ENCODE measurements at regions not wholly inside any gene's neighbourhood (a gene's known extent, or its start where the extent isn't known, plus 50 kb on each side); places are given as distances from the start of the nearest gene placed in this dataset.

GRCh38 chr10:117725993-117726392 lies 183.4 kb downstream of the EMX2 start:
- no peak overlapping the region for H2AFZ ChIP-seq (ENCODE audit: low read length)
- no peak overlapping the region for H2AK5ac ChIP-seq (ENCODE audit: low read depth, low read length)
- H3K4me1 ChIP-seq (replicated peaks in 1 of 4; ENCODE audit: control insufficient read depth in 3 of 4, insufficient read depth in 4 of 4, low read length in 3 of 4): peaks cover 0 to 6% (median 3%) of the 10 kb centered on the region in 4 experiments; a peak in 6 of 7 replicates
- no peak overlapping the region for H2BK12ac ChIP-seq (ENCODE audit: low read depth, low read length)
- no peak overlapping the region for H4K8ac ChIP-seq (ENCODE audit: extremely low read depth, insufficient read depth, low read length)
- H3K9ac ChIP-seq (replicated peaks in 1 of 4; ENCODE audit: extremely low read depth in 1 of 4, low read depth in 3 of 4, low read length in 3 of 4): no peak overlapping the region
- FAIRE-seq (no peak), DNase-seq (ENCODE audit: low read depth in 1 of 2, low spot score in 2 of 2) (peak in 1 of 2 experiments; percentile 4)
- no peak overlapping the region for H3K4me2 ChIP-seq (ENCODE audit: insufficient read depth in 1 of 2, low read depth in 2 of 2, low read length in 2 of 2)
- no peak overlapping the region for H3K4ac ChIP-seq (replicated peaks; ENCODE audit: insufficient read length, low read depth, low read length)
- no peak overlapping the region for H3K23ac ChIP-seq (ENCODE audit: insufficient read length)
- H3K14ac ChIP-seq (ENCODE audit: insufficient read length): no peak overlapping the region
- no peak overlapping the region for H2BK15ac ChIP-seq (ENCODE audit: low read length)
- H3K79me1 ChIP-seq (ENCODE audit: low read depth, low read length): no peaks in the 10 kb centered on the region
- no peak overlapping the region for H2BK120ac ChIP-seq (replicated peaks; ENCODE audit: low read depth, low read length)
- no peak overlapping the region for H3K4me3 ChIP-seq (ENCODE audit: extremely low read depth in 1 of 4, insufficient read depth in 2 of 4, low read depth in 3 of 4, low read length in 4 of 4)
- 81% methylated on average over 3 of the region's 3 CpGs; no CpG with 5 or more reads in 1 of the 2 experiments for WGBS, 2 experiments (ENCODE audit: extremely low coverage in 1 of 2, insufficient coverage in 1 of 2, insufficient read length in 1 of 2, insufficient replicate concordance in 2 of 2, low coverage in 1 of 2, low lambda C conversion rate in 2 of 2, missing lambda C conversion rate in 1 of 2)
- POLR2A ChIA-PET (ENCODE audit: partially characterized antibody): no interaction called here
- no peaks in the 10 kb centered on the region for H3K9me3 ChIP-seq (ENCODE audit: insufficient read depth in 2 of 2, low read depth in 1 of 2, low read length in 1 of 2)
- no peaks in the 10 kb centered on the region for H3K79me2 ChIP-seq (ENCODE audit: control insufficient read depth in 1 of 2, insufficient read depth in 2 of 2, low read length in 2 of 2)
- H3K18ac ChIP-seq (ENCODE audit: extremely low read depth, low read length): no peak overlapping the region
- no peaks in the 10 kb centered on the region for H4K20me1 ChIP-seq (replicated peaks in 1 of 2; ENCODE audit: control insufficient read depth in 1 of 2, insufficient read depth in 2 of 2, low read length in 2 of 2)
- H4K91ac ChIP-seq (replicated peaks; ENCODE audit: insufficient read length, low read length): no peak overlapping the region
- H3K27ac ChIP-seq (ENCODE audit: low read depth, low read length): no peak overlapping the region
- TF ChIP-seq SP1 (IDR thresholded peaks at IDR 0.05; ENCODE audit: low read depth, low read length) (no peak), CHD1 (IDR thresholded peaks at IDR 0.05; ENCODE audit: low read depth, low read length) (no peak), KDM5A (IDR thresholded peaks at IDR 0.05; ENCODE audit: low read length) (no peak), CHD2 (IDR thresholded peaks at IDR 0.05; ENCODE audit: low read length) (no peak), RBBP5 (IDR thresholded peaks at IDR 0.05; ENCODE audit: borderline replicate concordance, low read depth, low read length) (no peak), CBX5 (IDR thresholded peaks at IDR 0.05; ENCODE audit: low read depth, low read length) (no peak)
- H3K36me3 ChIP-seq (ENCODE audit: control insufficient read depth in 2 of 4, insufficient read depth in 4 of 4, low read length in 3 of 4): no peaks in the 10 kb centered on the region
- peaks cover 0 to 1% (median 0%) of the 10 kb centered on the region in 4 experiments; a peak in 1 of 7 replicates for H3K27me3 ChIP-seq (replicated peaks in 1 of 4; ENCODE audit: control insufficient read depth in 3 of 4, extremely low read depth in 1 of 4, insufficient read depth in 3 of 4, low read length in 3 of 4)
- no peak overlapping the region for H4K5ac ChIP-seq (ENCODE audit: insufficient read length, low read depth, low read length)
- CTCF ChIA-PET (ENCODE audit: partially characterized antibody): interaction anchor here (0.5 to 2.2 kb wide), 6 partner anchors 8 to 515 kb away, joined by 3 to 5 read pairs (median 4); no protein-coding TSS in a partner anchor
- H3K23me2 ChIP-seq (ENCODE audit: low read depth, low read length): no peaks in the 10 kb centered on the region
- no peak overlapping the region for H2BK20ac ChIP-seq (ENCODE audit: low read length)
- no peak overlapping the region for H3K56ac ChIP-seq (replicated peaks; ENCODE audit: insufficient read length, low read depth, low read length)
- H2BK5ac ChIP-seq (ENCODE audit: low read depth, low read length): no peak overlapping the region

All from H1 (cell line).